ENCODE measurements at regions not wholly inside any gene's neighbourhood (a gene's known extent, or its start where the extent isn't known, plus 50 kb on each side); places are given as distances from the start of the nearest gene placed in this dataset.
A peak's percentile ranks its signal among the peaks of the same experiment; 100 is the strongest.

DNA sequence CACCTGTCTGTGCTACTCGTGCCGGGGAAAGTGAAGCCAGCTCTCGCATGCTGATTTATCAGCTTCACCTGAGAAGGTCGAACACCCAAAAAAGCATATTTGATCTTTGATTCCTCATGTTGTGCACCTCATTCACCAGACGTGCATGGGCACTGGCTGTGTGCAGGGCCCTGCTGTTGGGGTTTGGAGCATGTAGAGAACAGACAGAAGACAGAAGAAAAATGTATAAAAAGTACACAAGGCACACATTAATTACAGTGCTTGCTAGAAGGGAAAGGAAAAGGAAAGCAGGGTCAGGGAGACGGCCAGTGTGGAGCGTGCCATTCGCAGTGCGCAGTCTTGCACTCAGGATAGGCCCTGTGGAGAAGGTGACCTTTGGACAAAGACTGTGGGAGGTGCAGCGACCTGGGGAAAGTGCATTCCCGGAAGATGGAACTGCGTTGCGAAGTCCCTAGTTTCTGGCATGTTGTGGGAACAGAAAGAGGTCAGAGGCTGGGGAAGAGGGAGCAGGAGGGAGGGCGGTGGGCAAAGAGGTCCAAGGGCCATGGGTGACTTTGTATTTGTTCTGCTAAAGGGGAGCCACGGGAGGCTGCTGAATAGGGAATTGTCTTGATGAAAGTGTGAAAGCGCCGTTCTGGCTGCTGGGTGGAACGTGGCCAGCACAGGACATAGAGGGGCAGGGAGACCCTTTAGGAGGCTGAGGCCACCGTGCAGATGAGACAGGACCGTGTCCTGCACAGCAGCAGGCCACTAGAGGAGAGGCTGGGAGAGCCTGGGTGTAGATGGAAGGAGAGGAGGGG, 232.8 kb downstream of the GLRX3 start:
- DNase-seq (ENCODE audit: low spot score), result no peak
- no peak for ATAC-seq

DNA sequence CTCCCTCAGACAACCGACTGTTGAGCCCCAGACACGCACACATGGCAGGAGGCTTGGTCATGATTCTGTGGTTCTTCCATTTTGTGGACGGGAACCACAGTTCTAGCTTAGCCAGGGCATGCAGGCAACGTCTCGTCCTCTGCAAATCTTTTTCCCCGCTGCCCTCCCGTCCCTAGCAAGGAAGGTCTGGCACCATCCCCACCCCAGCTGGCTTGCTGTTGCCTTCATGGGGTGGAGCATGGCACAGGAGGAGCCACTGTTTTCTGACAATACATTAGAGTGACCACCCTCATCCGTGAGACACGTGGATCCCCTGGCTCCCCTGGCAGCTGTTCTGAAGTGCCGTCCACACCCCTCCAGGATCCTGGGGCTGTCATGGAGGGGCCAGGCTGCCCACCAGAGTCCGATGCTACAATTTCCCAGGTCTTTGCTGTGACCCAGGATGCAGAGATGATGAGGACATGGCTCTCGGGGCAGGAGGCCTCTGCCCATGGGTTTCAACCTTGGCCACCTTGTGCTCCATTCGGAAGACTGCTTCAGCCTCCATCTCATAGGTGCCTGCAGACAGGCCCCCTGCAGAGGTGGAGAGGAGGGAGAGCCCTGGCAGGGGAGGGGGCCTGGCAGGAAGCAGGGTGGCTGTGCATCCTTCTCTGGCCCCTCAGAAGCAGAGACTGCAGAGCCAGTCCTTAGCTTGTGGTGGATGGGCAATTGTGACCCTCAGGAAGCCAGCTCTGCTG, 233.6 kb downstream of the GLRX3 start:
- no peak for ATAC-seq
- DNase-seq (ENCODE audit: low spot score), result no peak

GRCh38 chr10:130370721-130371120, 234.5 kb downstream of the GLRX3 start:
- peak; percentile 18 for DNase-seq (ENCODE audit: low spot score)

DNA sequence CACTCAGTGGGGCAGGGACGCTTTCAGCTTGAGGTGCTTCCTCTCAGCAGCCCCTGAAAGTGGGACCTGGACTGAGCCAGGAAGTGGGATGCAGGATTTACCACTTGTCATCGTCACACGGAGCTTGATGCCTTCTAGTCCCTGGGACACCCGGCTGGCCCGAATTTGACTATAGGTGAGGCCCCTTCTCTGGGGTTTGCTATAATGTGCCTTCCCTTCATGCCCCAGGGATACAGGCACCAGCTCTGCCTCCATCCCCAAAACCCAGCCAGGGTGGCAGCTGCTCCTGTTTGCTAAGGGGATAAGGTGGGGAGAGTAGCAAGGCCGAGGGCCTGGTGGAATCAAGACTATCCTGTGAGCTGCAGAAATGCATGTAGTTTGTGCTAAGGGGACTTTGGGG, 235.0 kb downstream of the GLRX3 start:
- ATAC-seq (no peak), DNase-seq (ENCODE audit: low spot score) (no peak)

More at GRCh38 chr10:130370721-130371120, 234.5 kb downstream of the GLRX3 start:
- no peak for ATAC-seq

GRCh38 chr10:130371666-130372065, 235.5 kb downstream of the GLRX3 start:
- ATAC-seq (no peak), DNase-seq (ENCODE audit: low spot score) (no peak)

DNA sequence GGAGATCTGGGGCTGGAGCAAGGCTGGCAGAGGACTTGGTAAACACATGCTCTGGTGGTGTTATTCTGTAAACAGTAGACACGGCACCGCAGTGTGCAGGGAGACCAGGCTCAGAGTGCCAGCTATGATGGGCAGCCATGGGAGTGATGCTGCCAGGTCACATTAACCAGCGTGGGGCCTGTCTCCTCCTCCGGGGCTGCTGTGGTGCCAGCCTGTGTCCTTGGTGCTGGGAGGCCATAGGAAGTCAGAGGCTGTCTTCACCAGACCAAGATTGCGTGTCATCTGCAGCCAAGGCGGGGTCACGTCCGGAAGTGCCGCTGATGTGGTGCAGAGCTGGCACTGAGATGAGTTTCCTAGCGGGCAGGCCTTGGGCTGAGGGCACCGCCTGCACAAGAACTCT, 236.0 kb downstream of the GLRX3 start:
- no peak for DNase-seq (ENCODE audit: low spot score)
- no peak for ATAC-seq

- no peak for ATAC-seq
- DNase-seq (ENCODE audit: low spot score), result no peak
These were observed 236.7 kb downstream of the GLRX3 start for GRCh38 chr10:130372866-130373265.

DNA sequence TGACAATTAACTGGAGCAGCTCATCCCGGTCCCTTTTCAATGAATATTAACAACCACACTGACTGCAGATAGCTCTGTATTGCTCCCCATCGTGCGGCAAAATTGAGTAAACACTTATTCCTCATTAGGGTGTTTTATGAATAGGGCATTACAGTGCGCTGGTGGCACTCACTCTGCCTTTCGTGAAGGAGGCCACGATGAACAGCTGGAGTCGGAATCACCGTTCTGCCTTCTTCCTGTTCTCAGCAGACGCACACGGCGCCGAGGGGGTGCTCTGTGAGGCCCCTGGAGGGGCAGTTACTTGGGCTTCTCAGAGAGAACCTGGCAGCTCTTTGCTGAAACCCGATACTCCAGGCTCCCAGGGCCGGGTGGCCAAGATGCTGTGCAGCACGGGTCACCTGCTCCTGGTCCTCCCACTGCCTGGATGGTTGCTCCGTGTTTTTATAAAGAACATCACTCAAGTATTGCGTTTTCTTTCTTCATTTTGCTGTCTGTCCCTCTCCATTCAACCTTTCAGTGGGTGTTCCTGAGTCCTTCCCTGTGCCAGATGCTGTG, 241.9 kb downstream of the GLRX3 start:
- DNase-seq (ENCODE audit: low spot score), result no peak
- ATAC-seq, result no peak

GRCh38 chr10:130378556-130379400, 242.6 kb downstream of the GLRX3 start:
- ATAC-seq (no peak), DNase-seq (ENCODE audit: low spot score) (no peak)

- DNase-seq (ENCODE audit: low spot score) (no peak), ATAC-seq (no peak)
These were observed 243.9 kb downstream of the GLRX3 start for GRCh38 chr10:130380056-130380455.

DNA sequence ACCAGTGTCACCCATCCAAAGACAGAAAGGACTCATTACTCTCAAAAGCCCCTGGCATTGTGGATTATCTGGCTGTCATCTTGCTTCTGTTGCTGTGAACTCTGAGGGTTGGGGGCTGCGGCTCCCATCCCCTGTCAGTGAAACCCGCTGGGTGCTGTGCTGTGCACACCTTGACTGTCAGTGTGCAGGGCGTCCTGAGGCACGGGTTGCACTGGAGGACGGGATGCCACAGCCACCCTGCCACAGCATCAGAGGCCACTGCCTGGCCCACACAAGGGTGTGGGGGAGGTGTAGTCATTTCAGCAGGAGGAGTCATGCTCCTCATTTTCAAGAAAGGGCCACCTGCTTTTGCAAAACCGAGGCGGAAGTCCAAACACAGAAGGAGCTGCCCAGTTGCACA, 245.8 kb downstream of the GLRX3 start:
- peak; percentile 27 for DNase-seq (ENCODE audit: low spot score)
- ATAC-seq, result no peak

- ATAC-seq (no peak), DNase-seq (ENCODE audit: low spot score) (no peak)
These were observed 251.9 kb downstream of the GLRX3 start for GRCh38 chr10:130387936-130388580.

- no peak for ATAC-seq
- no peak for DNase-seq (ENCODE audit: low spot score)
These were observed 252.6 kb downstream of the GLRX3 start for GRCh38 chr10:130388746-130389145.

- DNase-seq (ENCODE audit: low spot score), result peak; percentile 12
- ATAC-seq, result no peak
These were observed 253.7 kb downstream of the GLRX3 start for GRCh38 chr10:130389906-130390305.

GRCh38 chr10:130392031-130392430, 255.8 kb downstream of the GLRX3 start:
- ATAC-seq (no peak), DNase-seq (ENCODE audit: low spot score) (peak; percentile 12)

- DNase-seq (ENCODE audit: low spot score) (peak; percentile 16), ATAC-seq (no peak)
These were observed 257.2 kb downstream of the GLRX3 start for GRCh38 chr10:130393342-130393741.

GRCh38 chr10:130394832-130395231, 258.6 kb downstream of the GLRX3 start:
- DNase-seq (ENCODE audit: low spot score) (peak; percentile 16), ATAC-seq (no peak)

DNA sequence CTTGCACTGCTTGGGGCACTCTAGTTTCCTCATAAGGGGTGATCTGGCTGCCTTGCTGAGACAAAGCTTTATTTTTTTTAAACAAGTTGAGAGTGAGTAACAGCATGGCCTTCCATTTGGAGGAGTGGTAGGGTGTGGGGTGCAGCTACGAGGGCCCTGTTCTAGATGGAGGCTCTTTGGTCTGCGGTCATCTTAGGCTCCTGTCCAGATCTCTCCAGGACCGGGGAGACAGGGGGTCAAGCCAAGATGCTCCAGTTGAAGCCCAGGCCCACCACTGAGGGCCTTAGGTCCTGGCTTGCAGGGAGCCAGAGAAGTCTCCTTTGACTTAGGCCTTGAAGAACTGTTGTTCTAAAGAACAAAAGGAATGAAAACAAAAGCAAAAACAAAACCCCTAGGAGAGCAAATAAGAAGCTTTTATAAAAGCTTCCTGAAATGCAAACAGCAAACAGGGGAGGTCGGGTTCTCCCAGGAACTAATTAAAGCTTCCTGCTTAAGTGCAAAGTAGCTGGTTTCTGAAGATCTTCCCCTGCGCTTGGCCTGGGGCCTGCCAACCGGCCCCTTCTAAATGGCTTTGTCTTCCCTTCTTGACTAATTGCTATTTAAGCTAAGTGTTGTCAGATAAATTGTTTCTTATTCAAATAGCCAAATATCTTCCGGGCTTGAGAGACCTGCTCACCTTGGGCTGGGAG, 259.2 kb downstream of the GLRX3 start:
- ATAC-seq (no peak), DNase-seq (ENCODE audit: low spot score) (no peak)

DNA sequence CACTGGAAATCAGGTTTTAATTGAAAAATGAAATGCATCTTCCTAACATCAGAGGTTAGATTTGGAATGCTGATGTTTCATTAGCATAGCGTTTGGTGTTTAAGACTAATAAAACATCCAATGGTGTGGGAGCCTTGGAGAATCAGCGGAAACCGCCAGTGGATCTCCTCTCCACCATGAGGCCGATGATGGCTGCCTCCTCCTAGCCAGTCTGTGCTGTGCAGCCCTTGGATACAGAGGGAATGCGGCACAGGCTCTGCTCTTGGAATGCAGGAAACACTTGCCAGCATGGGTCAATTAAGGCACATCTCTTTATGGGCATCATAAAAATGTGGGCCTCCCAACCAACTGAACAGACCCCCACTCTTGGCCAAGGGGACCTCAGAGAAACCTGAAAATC, 259.9 kb downstream of the GLRX3 start:
- no peak for ATAC-seq
- peak; percentile 12 for DNase-seq (ENCODE audit: low spot score)

All from left lobe of liver (tissue), 2 donors.